ENCODE measurements at regions not wholly inside any gene's neighbourhood (a gene's known extent, or its start where the extent isn't known, plus 50 kb on each side); places are given as distances from the start of the nearest gene placed in this dataset.

- no peaks in the 10 kb centered on the region for H3K27me3 ChIP-seq (ENCODE audit: low read depth, low read length)
- no peaks in the 10 kb centered on the region for H4K20me1 ChIP-seq (ENCODE audit: insufficient read depth, low read length)
- TF ChIP-seq EZH2phosphoT487 (IDR thresholded peaks at IDR 0.05; ENCODE audit: low read depth): no peak
- no peak for TF ChIP-seq CTCF (IDR thresholded peaks at IDR 0.05; ENCODE audit: low read depth, low read length)
- H2AFZ ChIP-seq (ENCODE audit: low read depth, low read length): no peak overlapping the region
- H3K4me3 ChIP-seq (ENCODE audit: low read length): no peak overlapping the region
- H3K27ac ChIP-seq (ENCODE audit: low read length): no peak overlapping the region
- no peaks in the 10 kb centered on the region for H3K4me1 ChIP-seq (ENCODE audit: low read length)
- no peak overlapping the region for H3K9ac ChIP-seq (ENCODE audit: low read length)
- H3K9me3 ChIP-seq (ENCODE audit: insufficient read depth, low read length): no peaks in the 10 kb centered on the region
- no peaks in the 10 kb centered on the region for H3K79me2 ChIP-seq (ENCODE audit: low read length)
- no peak overlapping the region for H3K4me2 ChIP-seq (ENCODE audit: low read length)
- H3K36me3 ChIP-seq (replicated peaks; ENCODE audit: low read depth, low read length): no peaks in the 10 kb centered on the region
Observed at GRCh38 chr4:71138007-71138615, 144.7 kb downstream of the DCK start.

GRCh38 chr4:71140563-71140962 lies 147.1 kb downstream of the DCK start:
- Histone ChIP-seq H3K36me3 (replicated peaks; ENCODE audit: low read depth, low read length) (no peaks in the 10 kb centered on the region), H4K20me1 (ENCODE audit: insufficient read depth, low read length) (no peaks in the 10 kb centered on the region), H3K27ac (ENCODE audit: low read length) (no peak overlapping the region), H2AFZ (ENCODE audit: low read depth, low read length) (no peak overlapping the region), H3K27me3 (ENCODE audit: low read depth, low read length) (no peaks in the 10 kb centered on the region), H3K9me3 (ENCODE audit: insufficient read depth, low read length) (no peaks in the 10 kb centered on the region), H3K79me2 (ENCODE audit: low read length) (no peaks in the 10 kb centered on the region), H3K4me2 (ENCODE audit: low read length) (no peak overlapping the region), H3K4me1 (ENCODE audit: low read length) (no peaks in the 10 kb centered on the region), H3K4me3 (ENCODE audit: low read length) (no peak overlapping the region), H3K9ac (ENCODE audit: low read length) (no peak overlapping the region)
- TF ChIP-seq CTCF (IDR thresholded peaks at IDR 0.05; ENCODE audit: low read depth, low read length) (no peak), EZH2phosphoT487 (IDR thresholded peaks at IDR 0.05; ENCODE audit: low read depth) (no peak)

- Histone ChIP-seq H4K20me1 (ENCODE audit: insufficient read depth, low read length) (no peaks in the 10 kb centered on the region), H3K79me2 (ENCODE audit: low read length) (no peaks in the 10 kb centered on the region), H3K27ac (ENCODE audit: low read length) (no peak overlapping the region), H3K4me2 (ENCODE audit: low read length) (no peak overlapping the region), H3K9ac (ENCODE audit: low read length) (no peak overlapping the region), H3K36me3 (replicated peaks; ENCODE audit: low read depth, low read length) (no peaks in the 10 kb centered on the region), H3K27me3 (ENCODE audit: low read depth, low read length) (no peaks in the 10 kb centered on the region), H3K4me3 (ENCODE audit: low read length) (no peak overlapping the region), H3K9me3 (ENCODE audit: insufficient read depth, low read length) (no peaks in the 10 kb centered on the region), H2AFZ (ENCODE audit: low read depth, low read length) (peak overlapping the region; percentile 72; the same call in 1 of the 2 replicates), H3K4me1 (ENCODE audit: low read length) (no peaks in the 10 kb centered on the region)
- TF ChIP-seq CTCF (IDR thresholded peaks at IDR 0.05; ENCODE audit: low read depth, low read length) (no peak), EZH2phosphoT487 (IDR thresholded peaks at IDR 0.05; ENCODE audit: low read depth) (no peak)
Observed at GRCh38 chr4:71141125-71141524, 147.7 kb downstream of the DCK start.

- Histone ChIP-seq H3K36me3 (replicated peaks; ENCODE audit: low read depth, low read length) (no peaks in the 10 kb centered on the region), H3K9me3 (ENCODE audit: insufficient read depth, low read length) (no peaks in the 10 kb centered on the region), H3K9ac (ENCODE audit: low read length) (no peak overlapping the region), H3K4me2 (ENCODE audit: low read length) (no peak overlapping the region), H4K20me1 (ENCODE audit: insufficient read depth, low read length) (no peaks in the 10 kb centered on the region), H3K4me1 (ENCODE audit: low read length) (no peaks in the 10 kb centered on the region), H3K4me3 (ENCODE audit: low read length) (no peak overlapping the region), H3K27me3 (ENCODE audit: low read depth, low read length) (no peaks in the 10 kb centered on the region), H2AFZ (ENCODE audit: low read depth, low read length) (no peak overlapping the region), H3K79me2 (ENCODE audit: low read length) (no peaks in the 10 kb centered on the region), H3K27ac (ENCODE audit: low read length) (no peak overlapping the region)
- TF ChIP-seq CTCF (IDR thresholded peaks at IDR 0.05; ENCODE audit: low read depth, low read length) (no peak), EZH2phosphoT487 (IDR thresholded peaks at IDR 0.05; ENCODE audit: low read depth) (no peak)
Observed at GRCh38 chr4:71147261-71147660, 153.8 kb downstream of the DCK start.

All from OCI-LY3 (cell line).